ENCODE measurements at regions not wholly inside any gene's neighbourhood (a gene's known extent, or its start where the extent isn't known, plus 50 kb on each side); places are given as distances from the start of the nearest gene placed in this dataset.

- TF ChIP-seq, protein P1, sequence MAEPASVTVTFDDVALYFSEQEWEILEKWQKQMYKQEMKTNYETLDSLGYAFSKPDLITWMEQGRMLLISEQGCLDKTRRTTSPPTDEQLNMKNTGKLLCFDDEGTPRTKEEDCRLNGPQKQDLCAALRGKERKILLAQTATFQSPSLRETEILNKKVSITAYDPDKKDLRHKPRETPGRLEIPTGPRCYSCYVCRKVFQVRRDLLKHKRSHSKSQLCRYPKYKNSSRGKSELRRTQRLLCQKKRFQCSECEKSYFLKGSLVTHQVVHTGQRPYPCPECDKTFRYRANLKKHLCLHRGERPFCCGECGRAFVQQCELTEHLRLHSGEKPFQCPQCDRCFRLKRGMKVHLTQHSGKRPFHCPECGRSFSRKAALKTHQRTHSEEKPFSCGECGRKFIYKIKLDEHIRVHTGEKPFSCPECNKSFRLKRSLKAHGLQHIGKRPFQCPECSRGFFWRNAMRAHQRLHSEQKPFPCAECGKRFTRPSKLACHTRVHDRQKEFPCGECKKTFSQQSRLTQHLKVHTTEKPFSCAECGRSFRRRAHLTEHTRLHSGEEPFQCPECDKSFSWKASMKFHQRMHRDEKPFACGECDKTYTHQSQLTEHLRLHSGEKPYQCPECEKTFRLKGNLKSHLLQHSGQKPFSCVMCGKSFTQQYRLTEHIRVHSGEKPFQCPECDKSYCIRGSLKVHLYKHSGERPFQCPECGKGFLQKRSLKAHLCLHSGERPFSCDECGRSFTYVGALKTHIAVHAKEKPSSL (CRISPR knock-in tag; conservative IDR thresholded peaks at IDR 0.05) = no peak
- TF ChIP-seq JAZF1 (CRISPR knock-in tag; IDR thresholded peaks at IDR 0.05) (no peak), ZNF532 (CRISPR knock-in tag; IDR thresholded peaks at IDR 0.05; ENCODE audit: borderline replicate concordance) (no peak), ZNF317 (CRISPR knock-in tag; IDR thresholded peaks at IDR 0.05; ENCODE audit: borderline replicate concordance, low read depth) (no peak), ESRRA (CRISPR knock-in tag; IDR thresholded peaks at IDR 0.05; ENCODE audit: borderline replicate concordance) (no peak), ZNF396 (CRISPR knock-in tag; IDR thresholded peaks at IDR 0.05; ENCODE audit: borderline replicate concordance) (no peak), ZNF671 (CRISPR knock-in tag; IDR thresholded peaks at IDR 0.05) (no peak), KAT7 (CRISPR knock-in tag; IDR thresholded peaks at IDR 0.05; ENCODE audit: borderline replicate concordance) (no peak)
- TF ChIP-seq, protein P2, sequence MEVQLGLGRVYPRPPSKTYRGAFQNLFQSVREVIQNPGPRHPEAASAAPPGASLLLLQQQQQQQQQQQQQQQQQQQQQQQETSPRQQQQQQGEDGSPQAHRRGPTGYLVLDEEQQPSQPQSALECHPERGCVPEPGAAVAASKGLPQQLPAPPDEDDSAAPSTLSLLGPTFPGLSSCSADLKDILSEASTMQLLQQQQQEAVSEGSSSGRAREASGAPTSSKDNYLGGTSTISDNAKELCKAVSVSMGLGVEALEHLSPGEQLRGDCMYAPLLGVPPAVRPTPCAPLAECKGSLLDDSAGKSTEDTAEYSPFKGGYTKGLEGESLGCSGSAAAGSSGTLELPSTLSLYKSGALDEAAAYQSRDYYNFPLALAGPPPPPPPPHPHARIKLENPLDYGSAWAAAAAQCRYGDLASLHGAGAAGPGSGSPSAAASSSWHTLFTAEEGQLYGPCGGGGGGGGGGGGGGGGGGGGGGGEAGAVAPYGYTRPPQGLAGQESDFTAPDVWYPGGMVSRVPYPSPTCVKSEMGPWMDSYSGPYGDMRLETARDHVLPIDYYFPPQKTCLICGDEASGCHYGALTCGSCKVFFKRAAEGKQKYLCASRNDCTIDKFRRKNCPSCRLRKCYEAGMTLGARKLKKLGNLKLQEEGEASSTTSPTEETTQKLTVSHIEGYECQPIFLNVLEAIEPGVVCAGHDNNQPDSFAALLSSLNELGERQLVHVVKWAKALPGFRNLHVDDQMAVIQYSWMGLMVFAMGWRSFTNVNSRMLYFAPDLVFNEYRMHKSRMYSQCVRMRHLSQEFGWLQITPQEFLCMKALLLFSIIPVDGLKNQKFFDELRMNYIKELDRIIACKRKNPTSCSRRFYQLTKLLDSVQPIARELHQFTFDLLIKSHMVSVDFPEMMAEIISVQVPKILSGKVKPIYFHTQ (CRISPR knock-in tag; IDR thresholded peaks at IDR 0.05) = no peak
Measured at GRCh38 chr10:6973899-6974298, 393.8 kb upstream of the PRKCQ start (continued).

- Mint-ChIP-seq H3K4me1 (no peaks in the 10 kb centered on the region), H3K36me3 (no peaks in the 10 kb centered on the region), H3K27ac (no peak overlapping the region), H3K4me3 (no peak overlapping the region), H3K27me3 (ENCODE audit: low read depth) (no peaks in the 10 kb centered on the region; the same call in 1 of the 2 replicates), H3K9me3 (peaks cover 8% of the 10 kb centered on the region; the same call in 1 of the 2 replicates)
- DNase-seq (ENCODE audit: low spot score) (no peak), ATAC-seq (no peak)
- ChIA-PET POLR2A (no interaction called here), CTCF (no interaction called here)
- TF ChIP-seq ETV6 (CRISPR knock-in tag; IDR thresholded peaks at IDR 0.05) (no peak), ELF4 (CRISPR knock-in tag; IDR thresholded peaks at IDR 0.05; ENCODE audit: low read depth) (no peak), HMGXB4 (CRISPR knock-in tag; IDR thresholded peaks at IDR 0.05) (no peak), MXD4 (CRISPR knock-in tag; IDR thresholded peaks at IDR 0.05; ENCODE audit: borderline replicate concordance) (no peak), ZBTB21 (CRISPR knock-in tag; IDR thresholded peaks at IDR 0.05; ENCODE audit: borderline replicate concordance) (no peak), OVOL2 (CRISPR knock-in tag; IDR thresholded peaks at IDR 0.05; ENCODE audit: borderline replicate concordance) (no peak), ZNF416 (CRISPR knock-in tag; IDR thresholded peaks at IDR 0.05) (no peak), ZBTB43 (CRISPR knock-in tag; IDR thresholded peaks at IDR 0.05) (no peak), GTF2I (CRISPR knock-in tag; conservative IDR thresholded peaks at IDR 0.05) (no peak), ZNF219 (CRISPR knock-in tag; IDR thresholded peaks at IDR 0.05; ENCODE audit: borderline replicate concordance) (no peak), TEAD4 (CRISPR knock-in tag; IDR thresholded peaks at IDR 0.05) (no peak), GABPB1 (CRISPR knock-in tag; IDR thresholded peaks at IDR 0.05) (no peak), TCF7 (CRISPR knock-in tag; IDR thresholded peaks at IDR 0.05; ENCODE audit: low read depth) (no peak)
- TF ChIP-seq, protein P3, sequence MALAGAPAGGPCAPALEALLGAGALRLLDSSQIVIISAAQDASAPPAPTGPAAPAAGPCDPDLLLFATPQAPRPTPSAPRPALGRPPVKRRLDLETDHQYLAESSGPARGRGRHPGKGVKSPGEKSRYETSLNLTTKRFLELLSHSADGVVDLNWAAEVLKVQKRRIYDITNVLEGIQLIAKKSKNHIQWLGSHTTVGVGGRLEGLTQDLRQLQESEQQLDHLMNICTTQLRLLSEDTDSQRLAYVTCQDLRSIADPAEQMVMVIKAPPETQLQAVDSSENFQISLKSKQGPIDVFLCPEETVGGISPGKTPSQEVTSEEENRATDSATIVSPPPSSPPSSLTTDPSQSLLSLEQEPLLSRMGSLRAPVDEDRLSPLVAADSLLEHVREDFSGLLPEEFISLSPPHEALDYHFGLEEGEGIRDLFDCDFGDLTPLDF (CRISPR knock-in tag; IDR thresholded peaks at IDR 0.05) = no peak
Measured at GRCh38 chr10:6972226-6972625, 392.1 kb upstream of the PRKCQ start.
